HEK293 (cell line): ENCODE measurements at regions not wholly inside any gene's neighbourhood (a gene's known extent, or its start where the extent isn't known, plus 50 kb on each side); places are given as distances from the start of the nearest gene placed in this dataset.

ENCODE experiments used
- BCL11B ChIP-seq: fragments of 450-650 bp; formaldehyde crosslinking; IDR thresholded peaks from 2 replicates; pipeline ENCODE4 v1.5.1; 2016; ENCODE audit warnings: low read depth, missing biosample characterization, missing genetic modification characterization
- SALL2 ChIP-seq: fragments of 450-650 bp; formaldehyde crosslinking; IDR thresholded peaks from 2 replicates; pipeline ENCODE4 v1.5.0; 2017; ENCODE audit warnings: missing biosample characterization, mild to moderate bottlenecking, missing genetic modification characterization, borderline replicate concordance
- ZBTB8A ChIP-seq: fragments of 450-650 bp; formaldehyde crosslinking; IDR thresholded peaks from 2 replicates; pipeline ENCODE4 v1.5.1; 2016; ENCODE audit warnings: missing biosample characterization, missing genetic modification characterization
- ZNF121 ChIP-seq: fragments of 450-650 bp; formaldehyde crosslinking; IDR thresholded peaks from 2 replicates; pipeline ENCODE4 v1.5.1; 2016; ENCODE audit warnings: missing biosample characterization, missing genetic modification characterization
- ZNF157 ChIP-seq: fragments of 450-650 bp; formaldehyde crosslinking; IDR thresholded peaks from 2 replicates; pipeline ENCODE4 v1.5.1; 2016; ENCODE audit warnings: missing biosample characterization, missing genetic modification characterization
- ZNF175 ChIP-seq: fragments of 450-650 bp; formaldehyde crosslinking; IDR thresholded peaks from 2 replicates; pipeline ENCODE4 v1.5.1; 2016; ENCODE audit warnings: missing biosample characterization, missing genetic modification characterization
- ZNF202 ChIP-seq: fragments of 450-650 bp; formaldehyde crosslinking; IDR thresholded peaks from 2 replicates; pipeline ENCODE4 v1.5.1; 2016; ENCODE audit warnings: missing biosample characterization, missing genetic modification characterization, borderline replicate concordance
- ZNF211 ChIP-seq: fragments of 450-650 bp; formaldehyde crosslinking; IDR thresholded peaks from 2 replicates; pipeline ENCODE4 v1.5.1; 2016; ENCODE audit warnings: low read depth, missing biosample characterization, missing genetic modification characterization
- ZNF248 ChIP-seq: fragments of 450-650 bp; formaldehyde crosslinking; IDR thresholded peaks from 2 replicates; pipeline ENCODE4 v1.5.1; 2017; ENCODE audit warnings: missing biosample characterization, missing genetic modification characterization
- ZNF354C ChIP-seq: fragments of 450-650 bp; formaldehyde crosslinking; IDR thresholded peaks from 2 replicates; pipeline ENCODE4 v1.5.1; 2016; ENCODE audit warnings: missing biosample characterization, missing genetic modification characterization, low read depth, borderline replicate concordance
- ZNF555 ChIP-seq: fragments of 450-650 bp; formaldehyde crosslinking; conservative IDR thresholded peaks from 2 replicates; pipeline ENCODE4 v1.5.1; 2017; ENCODE audit warnings: missing biosample characterization, mild to moderate bottlenecking, missing genetic modification characterization, inconsistent platforms
- ZNF624 ChIP-seq: fragments of 450-650 bp; formaldehyde crosslinking; IDR thresholded peaks from 2 replicates; pipeline ENCODE4 v1.5.1; 2017; ENCODE audit warnings: missing biosample characterization, missing genetic modification characterization
- TF ChIP-seq, protein P1 (sequence below): fragments of 450-650 bp; formaldehyde crosslinking; IDR thresholded peaks from 2 replicates; pipeline ENCODE4 v1.5.1; 2016; ENCODE audit warnings: missing biosample characterization, missing genetic modification characterization
- TF ChIP-seq, protein P2 (sequence below): fragments of 450-650 bp; IDR thresholded peaks from 2 replicates; pipeline ENCODE4 v1.5.1; 2018; ENCODE audit warnings: missing biosample characterization, missing genetic modification characterization

DNA sequence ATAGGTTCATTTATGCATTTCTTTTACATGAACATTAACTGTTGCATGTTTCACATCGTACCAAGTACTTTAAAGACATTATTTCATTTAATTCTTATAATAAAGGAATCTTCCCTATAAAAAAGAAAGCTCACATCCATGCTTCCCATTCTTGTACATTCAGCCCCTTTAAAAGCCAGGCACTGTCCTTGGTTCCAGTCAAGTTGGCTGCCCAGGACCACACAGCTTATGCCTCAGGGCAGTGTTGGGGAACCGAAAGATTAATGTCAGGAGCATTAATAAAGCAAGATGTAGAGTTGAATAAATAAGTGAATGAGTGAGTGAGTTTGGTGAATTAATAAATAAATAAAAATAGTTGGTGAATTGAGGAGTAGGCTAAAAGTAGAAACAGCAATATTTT lies 409.4 kb upstream of the DAB1 start:
- TF ChIP-seq ZNF202 (no peak), ZNF248 (tag by site-specific recombination) (no peak), ZBTB8A (tag by site-specific recombination) (no peak), ZNF354C (tag by site-specific recombination) (no peak), ZNF121 (tag by site-specific recombination) (no peak), ZNF175 (tag by site-specific recombination) (no peak), BCL11B (tag by site-specific recombination) (no peak), ZNF211 (tag by site-specific recombination) (no peak), ZNF157 (tag by site-specific recombination) (no peak), SALL2 (tag by site-specific recombination) (no peak), ZNF624 (tag by site-specific recombination) (no peak), ZNF555 (no peak)
- TF ChIP-seq, protein P1, sequence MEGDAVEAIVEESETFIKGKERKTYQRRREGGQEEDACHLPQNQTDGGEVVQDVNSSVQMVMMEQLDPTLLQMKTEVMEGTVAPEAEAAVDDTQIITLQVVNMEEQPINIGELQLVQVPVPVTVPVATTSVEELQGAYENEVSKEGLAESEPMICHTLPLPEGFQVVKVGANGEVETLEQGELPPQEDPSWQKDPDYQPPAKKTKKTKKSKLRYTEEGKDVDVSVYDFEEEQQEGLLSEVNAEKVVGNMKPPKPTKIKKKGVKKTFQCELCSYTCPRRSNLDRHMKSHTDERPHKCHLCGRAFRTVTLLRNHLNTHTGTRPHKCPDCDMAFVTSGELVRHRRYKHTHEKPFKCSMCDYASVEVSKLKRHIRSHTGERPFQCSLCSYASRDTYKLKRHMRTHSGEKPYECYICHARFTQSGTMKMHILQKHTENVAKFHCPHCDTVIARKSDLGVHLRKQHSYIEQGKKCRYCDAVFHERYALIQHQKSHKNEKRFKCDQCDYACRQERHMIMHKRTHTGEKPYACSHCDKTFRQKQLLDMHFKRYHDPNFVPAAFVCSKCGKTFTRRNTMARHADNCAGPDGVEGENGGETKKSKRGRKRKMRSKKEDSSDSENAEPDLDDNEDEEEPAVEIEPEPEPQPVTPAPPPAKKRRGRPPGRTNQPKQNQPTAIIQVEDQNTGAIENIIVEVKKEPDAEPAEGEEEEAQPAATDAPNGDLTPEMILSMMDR (tag by site-specific recombination), result no peak
- TF ChIP-seq, protein P2, sequence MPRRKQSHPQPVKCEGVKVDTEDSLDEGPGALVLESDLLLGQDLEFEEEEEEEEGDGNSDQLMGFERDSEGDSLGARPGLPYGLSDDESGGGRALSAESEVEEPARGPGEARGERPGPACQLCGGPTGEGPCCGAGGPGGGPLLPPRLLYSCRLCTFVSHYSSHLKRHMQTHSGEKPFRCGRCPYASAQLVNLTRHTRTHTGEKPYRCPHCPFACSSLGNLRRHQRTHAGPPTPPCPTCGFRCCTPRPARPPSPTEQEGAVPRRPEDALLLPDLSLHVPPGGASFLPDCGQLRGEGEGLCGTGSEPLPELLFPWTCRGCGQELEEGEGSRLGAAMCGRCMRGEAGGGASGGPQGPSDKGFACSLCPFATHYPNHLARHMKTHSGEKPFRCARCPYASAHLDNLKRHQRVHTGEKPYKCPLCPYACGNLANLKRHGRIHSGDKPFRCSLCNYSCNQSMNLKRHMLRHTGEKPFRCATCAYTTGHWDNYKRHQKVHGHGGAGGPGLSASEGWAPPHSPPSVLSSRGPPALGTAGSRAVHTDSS (tag by site-specific recombination), result no peak
